COLO829 (cell line): ENCODE measurements at regions not wholly inside any gene's neighbourhood (a gene's known extent, or its start where the extent isn't known, plus 50 kb on each side); places are given as distances from the start of the nearest gene placed in this dataset.

ENCODE experiments used
- DNase-seq: peaks from one replicate; pipeline ENCODE4 v3.0.0; 2012; ENCODE audit warnings: low spot score

- DNase-seq, result no peak
These were observed 372.2 kb upstream of the HS6ST1 start for GRCh38 chr2:128690869-128691268.

- no peak for DNase-seq
These were observed 372.9 kb upstream of the HS6ST1 start for GRCh38 chr2:128691526-128691925.

- DNase-seq, result no peak
These were observed 374.5 kb upstream of the HS6ST1 start for GRCh38 chr2:128692895-128693742.

GRCh38 chr2:128693743-128694029, 375.0 kb upstream of the HS6ST1 start:
- no peak for DNase-seq

GRCh38 chr2:128695646-128696220, 377.1 kb upstream of the HS6ST1 start:
- DNase-seq, result no peak

- DNase-seq, result no peak
These were observed 377.8 kb upstream of the HS6ST1 start for GRCh38 chr2:128696421-128696820.

- no peak for DNase-seq
These were observed 382.8 kb upstream of the HS6ST1 start for GRCh38 chr2:128701418-128701817.

GRCh38 chr2:128702616-128703015, 383.9 kb upstream of the HS6ST1 start:
- DNase-seq, result no peak

GRCh38 chr2:128708106-128708816, 389.6 kb upstream of the HS6ST1 start:
- no peak for DNase-seq

- no peak for DNase-seq
These were observed 391.6 kb upstream of the HS6ST1 start for GRCh38 chr2:128710242-128710641.

- no peak for DNase-seq
These were observed 392.1 kb upstream of the HS6ST1 start for GRCh38 chr2:128710729-128711128.

GRCh38 chr2:128714285-128714684, 395.6 kb upstream of the HS6ST1 start:
- no peak for DNase-seq

GRCh38 chr2:128714851-128715312, 396.2 kb upstream of the HS6ST1 start:
- no peak for DNase-seq

GRCh38 chr2:128715360-128715759, 396.7 kb upstream of the HS6ST1 start:
- no peak for DNase-seq

- DNase-seq, result no peak
These were observed 397.6 kb upstream of the HS6ST1 start for GRCh38 chr2:128716299-128716721.

GRCh38 chr2:128717758-128718710, 399.4 kb upstream of the HS6ST1 start:
- no peak for DNase-seq

- DNase-seq, result no peak
These were observed 401.7 kb upstream of the HS6ST1 start for GRCh38 chr2:128720080-128721022.

- no peak for DNase-seq
These were observed 402.4 kb upstream of the HS6ST1 start for GRCh38 chr2:128721096-128721495.

- DNase-seq, result no peak
These were observed 403.8 kb upstream of the HS6ST1 start for GRCh38 chr2:128722489-128722888.

GRCh38 chr2:128724547-128724946, 405.9 kb upstream of the HS6ST1 start:
- DNase-seq, result no peak

GRCh38 chr2:128724972-128725371, 406.3 kb upstream of the HS6ST1 start:
- no peak for DNase-seq
